ENCODE measurements at regions not wholly inside any gene's neighbourhood (a gene's known extent, or its start where the extent isn't known, plus 50 kb on each side); places are given as distances from the start of the nearest gene placed in this dataset.

- no peak overlapping the region for H3K4me3 ChIP-seq (ENCODE audit: severe bottlenecking)
- H3K4me1 ChIP-seq (ENCODE audit: insufficient read depth, poor library complexity, severe bottlenecking) = no peaks in the 10 kb centered on the region
- ATAC-seq (ENCODE audit: low read depth) = no peak
- no peak for DNase-seq (ENCODE audit: low spot score)
- H3K9me3 ChIP-seq (ENCODE audit: severe bottlenecking) = no peaks in the 10 kb centered on the region
- H3K36me3 ChIP-seq (ENCODE audit: low read depth) = no peaks in the 10 kb centered on the region
- no peaks in the 10 kb centered on the region for H3K27me3 ChIP-seq (ENCODE audit: insufficient read depth, poor library complexity, severe bottlenecking)
- H3K27ac ChIP-seq (ENCODE audit: poor library complexity, severe bottlenecking) = no peak overlapping the region
- no peak for TF ChIP-seq CTCF (IDR thresholded peaks at IDR 0.05; ENCODE audit: poor library complexity, severe bottlenecking)
Observed at GRCh38 chr13:29977476-29978120, 127.2 kb upstream of the UBL3 start.

GRCh38 chr13:29976535-29976934 is 126.1 kb upstream of the UBL3 start:
- ATAC-seq (ENCODE audit: low read depth) = no peak
- no peaks in the 10 kb centered on the region for H3K27me3 ChIP-seq (ENCODE audit: insufficient read depth, poor library complexity, severe bottlenecking)
- H3K4me3 ChIP-seq (ENCODE audit: severe bottlenecking) = no peak overlapping the region
- H3K9me3 ChIP-seq (ENCODE audit: severe bottlenecking) = no peaks in the 10 kb centered on the region
- H3K36me3 ChIP-seq (ENCODE audit: low read depth) = no peaks in the 10 kb centered on the region
- no peak overlapping the region for H3K27ac ChIP-seq (ENCODE audit: poor library complexity, severe bottlenecking)
- no peak for TF ChIP-seq CTCF (IDR thresholded peaks at IDR 0.05; ENCODE audit: poor library complexity, severe bottlenecking)
- no peaks in the 10 kb centered on the region for H3K4me1 ChIP-seq (ENCODE audit: insufficient read depth, poor library complexity, severe bottlenecking)
- DNase-seq (ENCODE audit: low spot score) = no peak

DNA sequence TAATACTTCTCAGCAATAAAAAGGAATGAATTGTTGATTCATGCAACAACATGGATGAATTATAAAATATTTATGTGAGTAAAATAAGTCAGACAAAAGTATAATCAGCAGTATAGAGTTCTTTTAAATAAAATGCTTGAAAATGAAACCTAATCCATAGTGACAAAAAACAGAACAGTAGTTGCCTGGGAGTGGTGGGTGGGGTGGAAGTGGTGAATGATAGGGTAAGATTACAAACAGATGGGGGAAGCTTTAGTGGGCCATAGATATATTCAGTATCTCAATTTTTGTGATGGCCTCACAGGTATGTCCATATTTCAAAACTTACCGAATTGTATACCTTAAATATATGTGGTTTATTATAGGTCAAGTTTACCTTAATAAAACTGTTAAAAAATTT is 124.9 kb upstream of the UBL3 start:
- H3K9me3 ChIP-seq (ENCODE audit: severe bottlenecking) = no peaks in the 10 kb centered on the region
- H3K27ac ChIP-seq (ENCODE audit: poor library complexity, severe bottlenecking) = no peak overlapping the region
- no peaks in the 10 kb centered on the region for H3K4me1 ChIP-seq (ENCODE audit: insufficient read depth, poor library complexity, severe bottlenecking)
- no peak for TF ChIP-seq CTCF (IDR thresholded peaks at IDR 0.05; ENCODE audit: poor library complexity, severe bottlenecking)
- no peaks in the 10 kb centered on the region for H3K27me3 ChIP-seq (ENCODE audit: insufficient read depth, poor library complexity, severe bottlenecking)
- ATAC-seq (ENCODE audit: low read depth) (no peak), DNase-seq (ENCODE audit: low spot score) (no peak)
- no peak overlapping the region for H3K4me3 ChIP-seq (ENCODE audit: severe bottlenecking)
- no peaks in the 10 kb centered on the region for H3K36me3 ChIP-seq (ENCODE audit: low read depth)

- Histone ChIP-seq H3K27ac (ENCODE audit: poor library complexity, severe bottlenecking) (no peak overlapping the region), H3K36me3 (ENCODE audit: low read depth) (no peaks in the 10 kb centered on the region), H3K27me3 (ENCODE audit: insufficient read depth, poor library complexity, severe bottlenecking) (no peaks in the 10 kb centered on the region), H3K9me3 (ENCODE audit: severe bottlenecking) (peaks cover 2% of the 10 kb centered on the region), H3K4me3 (ENCODE audit: severe bottlenecking) (no peak overlapping the region), H3K4me1 (ENCODE audit: insufficient read depth, poor library complexity, severe bottlenecking) (no peaks in the 10 kb centered on the region)
- no peak for TF ChIP-seq CTCF (IDR thresholded peaks at IDR 0.05; ENCODE audit: poor library complexity, severe bottlenecking)
- no peak for ATAC-seq (ENCODE audit: low read depth)
- DNase-seq (ENCODE audit: low spot score) = no peak
Observed at GRCh38 chr13:29969286-29969685, 118.9 kb upstream of the UBL3 start.

- no peak for DNase-seq (ENCODE audit: low spot score)
- no peak overlapping the region for H3K27ac ChIP-seq (ENCODE audit: poor library complexity, severe bottlenecking)
Observed at GRCh38 chr13:29964181-29964845, 113.9 kb upstream of the UBL3 start.

More at GRCh38 chr13:29964181-29964845, 113.9 kb upstream of the UBL3 start:
- H3K27me3 ChIP-seq (ENCODE audit: insufficient read depth, poor library complexity, severe bottlenecking) = no peaks in the 10 kb centered on the region
- no peaks in the 10 kb centered on the region for H3K4me1 ChIP-seq (ENCODE audit: insufficient read depth, poor library complexity, severe bottlenecking)
- TF ChIP-seq CTCF (IDR thresholded peaks at IDR 0.05; ENCODE audit: poor library complexity, severe bottlenecking) = no peak
- peaks cover 2% of the 10 kb centered on the region for H3K9me3 ChIP-seq (ENCODE audit: severe bottlenecking)
- no peak for ATAC-seq (ENCODE audit: low read depth)
- no peak overlapping the region for H3K4me3 ChIP-seq (ENCODE audit: severe bottlenecking)
- no peaks in the 10 kb centered on the region for H3K36me3 ChIP-seq (ENCODE audit: low read depth)

Measured in RWPE2 (cell line).